Activated CD4-positive, alpha-beta T cell treated with anti-CD3 and anti-CD28 coated beads, Interleukin-2, amount 10 ng/mL, durations not matched to agents 24 days and 14 days (primary cell): ENCODE measurements at regions not wholly inside any gene's neighbourhood (a gene's known extent, or its start where the extent isn't known, plus 50 kb on each side); places are given as distances from the start of the nearest gene placed in this dataset.
"Not testable (repeated sequence)": the region's sequence is repeated elsewhere in the genome, so short reads cannot be mapped to it uniquely, and the experiment has no call there.

Source experiments
- DNase-seq: peaks from one replicate; pipeline ENCODE4 v3.0.0; 2022
- H3K27ac Mint-ChIP-seq: one replicate; pipeline ENCODE4 v1.8.0; 2022; ENCODE audit warnings: mild to moderate bottlenecking, mixed read lengths
- H3K27me3 Mint-ChIP-seq: one replicate; pipeline ENCODE4 v1.8.0; 2022; ENCODE audit warnings: mixed read lengths
- H3K36me3 Mint-ChIP-seq: one replicate; pipeline ENCODE4 v1.8.0; 2022; ENCODE audit warnings: low read depth, mild to moderate bottlenecking, mixed read lengths
- H3K4me1 Mint-ChIP-seq: one replicate; pipeline ENCODE4 v1.8.0; 2021; ENCODE audit warnings: mixed read lengths
- H3K4me3 Mint-ChIP-seq: one replicate; pipeline ENCODE4 v1.8.0; 2022; ENCODE audit warnings: mild to moderate bottlenecking, moderate library complexity, mixed read lengths
- H3K9me3 Mint-ChIP-seq: one replicate; pipeline ENCODE4 v1.8.0; 2021; ENCODE audit warnings: mixed read lengths
- intact Hi-C: fragments of 100-400 bp; cut with micrococcal nuclease; formaldehyde crosslinking; loops from one replicate; pipeline ENCODE4 v1.15.1; 2023

- no peaks in the 10 kb centered on the region for H3K4me1 Mint-ChIP-seq
- H3K9me3 Mint-ChIP-seq = peaks cover 3% of the 10 kb centered on the region
- DNase-seq = peak; percentile 5
- no peak overlapping the region for H3K4me3 Mint-ChIP-seq
- H3K36me3 Mint-ChIP-seq = no peaks in the 10 kb centered on the region
- H3K27ac Mint-ChIP-seq = no peak overlapping the region
- H3K27me3 Mint-ChIP-seq = no peaks in the 10 kb centered on the region
- intact Hi-C loops = no loop called here
Measured at GRCh38 chr20:39745380-39745779, 783.2 kb downstream of the DHX35 start.

GRCh38 chr20:39738651-39739050 is 776.5 kb downstream of the DHX35 start:
- Mint-ChIP-seq H3K4me3 (no peak overlapping the region), H3K4me1 (no peaks in the 10 kb centered on the region), H3K9me3 (no peaks in the 10 kb centered on the region), H3K27me3 (no peaks in the 10 kb centered on the region), H3K27ac (no peak overlapping the region), H3K36me3 (no peaks in the 10 kb centered on the region)
- intact Hi-C loops = no loop called here
- peak; percentile 6 for DNase-seq

- H3K27ac Mint-ChIP-seq = no peak overlapping the region
- peak; percentile 13 for DNase-seq
- H3K9me3 Mint-ChIP-seq = no peaks in the 10 kb centered on the region
- H3K36me3 Mint-ChIP-seq = no peaks in the 10 kb centered on the region
- H3K4me1 Mint-ChIP-seq = no peaks in the 10 kb centered on the region
- H3K27me3 Mint-ChIP-seq = no peaks in the 10 kb centered on the region
- intact Hi-C loops = no loop called here
- no peak overlapping the region for H3K4me3 Mint-ChIP-seq
Measured at GRCh38 chr20:39736434-39737327, 774.5 kb downstream of the DHX35 start.

- H3K4me1 Mint-ChIP-seq, H3K27me3 Mint-ChIP-seq, intact Hi-C loops, DNase-seq, H3K27ac Mint-ChIP-seq, H3K4me3 Mint-ChIP-seq, H3K36me3 Mint-ChIP-seq: not testable (repeated sequence)
- H3K9me3 Mint-ChIP-seq = peaks cover 14% of the 10 kb centered on the region
Measured at GRCh38 chr20:39725513-39725912, 763.4 kb downstream of the DHX35 start.

GRCh38 chr20:39719293-39719692 is 757.1 kb downstream of the DHX35 start:
- H3K4me1 Mint-ChIP-seq = no peaks in the 10 kb centered on the region
- H3K36me3 Mint-ChIP-seq = no peaks in the 10 kb centered on the region
- no peak for DNase-seq
- no peak overlapping the region for H3K27ac Mint-ChIP-seq
- H3K4me3 Mint-ChIP-seq = no peak overlapping the region
- intact Hi-C loops = no loop called here
- H3K9me3 Mint-ChIP-seq = no peaks in the 10 kb centered on the region
- no peaks in the 10 kb centered on the region for H3K27me3 Mint-ChIP-seq

GRCh38 chr20:39717936-39718335 is 755.8 kb downstream of the DHX35 start:
- Mint-ChIP-seq H3K9me3 (no peaks in the 10 kb centered on the region), H3K4me3 (no peak overlapping the region), H3K4me1 (no peaks in the 10 kb centered on the region), H3K27ac (no peak overlapping the region), H3K27me3 (no peaks in the 10 kb centered on the region), H3K36me3 (no peaks in the 10 kb centered on the region)
- DNase-seq = no peak
- intact Hi-C loops = no loop called here

GRCh38 chr20:39716796-39717341 is 754.7 kb downstream of the DHX35 start:
- Mint-ChIP-seq H3K4me3 (no peak overlapping the region), H3K9me3 (no peaks in the 10 kb centered on the region), H3K4me1 (no peaks in the 10 kb centered on the region), H3K27ac (no peak overlapping the region), H3K36me3 (no peaks in the 10 kb centered on the region), H3K27me3 (no peaks in the 10 kb centered on the region)
- intact Hi-C loops = no loop called here
- DNase-seq = no peak

- no peaks in the 10 kb centered on the region for H3K27me3 Mint-ChIP-seq
Measured at GRCh38 chr20:39713076-39713840, 751.1 kb downstream of the DHX35 start.

GRCh38 chr20:39706184-39706663 is 744.1 kb downstream of the DHX35 start:
- Mint-ChIP-seq H3K9me3 (no peaks in the 10 kb centered on the region), H3K4me3 (no peak overlapping the region), H3K4me1 (no peaks in the 10 kb centered on the region), H3K36me3 (no peaks in the 10 kb centered on the region), H3K27ac (no peak overlapping the region), H3K27me3 (no peaks in the 10 kb centered on the region)
- no peak for DNase-seq
- intact Hi-C loops = no loop called here

More at GRCh38 chr20:39713076-39713840, 751.1 kb downstream of the DHX35 start:
- intact Hi-C loops = no loop called here
- DNase-seq = no peak
- Mint-ChIP-seq H3K27ac (no peak overlapping the region), H3K36me3 (no peaks in the 10 kb centered on the region), H3K4me3 (no peak overlapping the region), H3K4me1 (no peaks in the 10 kb centered on the region), H3K9me3 (no peaks in the 10 kb centered on the region)

GRCh38 chr20:39705032-39705431 is 742.9 kb downstream of the DHX35 start:
- H3K4me3 Mint-ChIP-seq = no peak overlapping the region

GRCh38 chr20:39703357-39703756 is 741.2 kb downstream of the DHX35 start:
- intact Hi-C loops, H3K27ac Mint-ChIP-seq, H3K36me3 Mint-ChIP-seq, H3K4me3 Mint-ChIP-seq, H3K9me3 Mint-ChIP-seq, H3K4me1 Mint-ChIP-seq, DNase-seq, H3K27me3 Mint-ChIP-seq: not testable (repeated sequence)

More at GRCh38 chr20:39705032-39705431, 742.9 kb downstream of the DHX35 start:
- Mint-ChIP-seq H3K36me3 (no peaks in the 10 kb centered on the region), H3K27ac (no peak overlapping the region), H3K27me3 (no peaks in the 10 kb centered on the region), H3K4me1 (no peaks in the 10 kb centered on the region), H3K9me3 (no peaks in the 10 kb centered on the region)
- DNase-seq = no peak
- intact Hi-C loops = no loop called here

GRCh38 chr20:39702701-39703349 is 740.7 kb downstream of the DHX35 start:
- Mint-ChIP-seq H3K27me3 (no peaks in the 10 kb centered on the region), H3K4me3 (no peak overlapping the region), H3K27ac (no peak overlapping the region), H3K4me1 (no peaks in the 10 kb centered on the region), H3K9me3 (no peaks in the 10 kb centered on the region), H3K36me3 (no peaks in the 10 kb centered on the region)
- intact Hi-C loops = no loop called here
- DNase-seq = no peak

GRCh38 chr20:39700528-39700927 is 738.4 kb downstream of the DHX35 start:
- no peak for DNase-seq
- Mint-ChIP-seq H3K4me1 (no peaks in the 10 kb centered on the region), H3K27me3 (no peaks in the 10 kb centered on the region), H3K36me3 (no peaks in the 10 kb centered on the region), H3K27ac (no peak overlapping the region), H3K4me3 (no peak overlapping the region), H3K9me3 (no peaks in the 10 kb centered on the region)
- intact Hi-C loops = no loop called here
